SKM-1 (cell line): ENCODE measurements at regions not wholly inside any gene's neighbourhood (a gene's known extent, or its start where the extent isn't known, plus 50 kb on each side); places are given as distances from the start of the nearest gene placed in this dataset.
"Not testable (repeated sequence)": the region's sequence is repeated elsewhere in the genome, so short reads cannot be mapped to it uniquely, and the experiment has no call there.

Experiments used
- DNase-seq: peaks from one replicate; lab custom pipeline; 2025; ENCODE audit not compliant: unreplicated experiment; lab: John Stamatoyannopoulos, UW

- DNase-seq, result no peak
Measured at GRCh38 chrX:3443184-3443583, 96.7 kb upstream of the MXRA5 start.

GRCh38 chrX:3442691-3443090 is 96.2 kb upstream of the MXRA5 start:
- DNase-seq, result no peak

- no peak for DNase-seq
Measured at GRCh38 chrX:3440981-3441380, 94.5 kb upstream of the MXRA5 start.

- not testable (repeated sequence) for DNase-seq
Measured at GRCh38 chrX:3435916-3436315, 89.5 kb upstream of the MXRA5 start.

GRCh38 chrX:3435057-3435456 is 88.6 kb upstream of the MXRA5 start:
- DNase-seq, result no peak

GRCh38 chrX:3428792-3429191 is 82.3 kb upstream of the MXRA5 start:
- no peak for DNase-seq

- no peak for DNase-seq
Measured at GRCh38 chrX:3426552-3426951, 80.1 kb upstream of the MXRA5 start.

- no peak for DNase-seq
Measured at GRCh38 chrX:3425031-3425430, 78.6 kb upstream of the MXRA5 start.

GRCh38 chrX:3420316-3420715 is 73.9 kb upstream of the MXRA5 start:
- no peak for DNase-seq

- DNase-seq, result no peak
Measured at GRCh38 chrX:3415011-3415410, 68.6 kb upstream of the MXRA5 start.

- DNase-seq, result not testable (repeated sequence)
Measured at GRCh38 chrX:3411626-3412025, 65.2 kb upstream of the MXRA5 start.

- DNase-seq, result not testable (repeated sequence)
Measured at GRCh38 chrX:3409936-3410335, 63.5 kb upstream of the MXRA5 start.

GRCh38 chrX:3407781-3408180 is 61.3 kb upstream of the MXRA5 start:
- DNase-seq, result no peak

GRCh38 chrX:3407121-3407520 is 60.7 kb upstream of the MXRA5 start:
- no peak for DNase-seq

- no peak for DNase-seq
Measured at GRCh38 chrX:3403748-3404147, 57.3 kb upstream of the MXRA5 start.
